NCI-H1092 treated with DMSO at 0.1 percent for 48 hours (cell line): ENCODE measurements at regions not wholly inside any gene's neighbourhood (a gene's known extent, or its start where the extent isn't known, plus 50 kb on each side); places are given as distances from the start of the nearest gene placed in this dataset.

Experiments
- DNase-seq: peaks from one replicate; lab custom pipeline; 2025; lab: John Stamatoyannopoulos, UW

GRCh38 chr2:2765176-2765800, 434.2 kb upstream of the MYT1L start:
- DNase-seq: no peak

- DNase-seq: no peak
These were observed 433.7 kb upstream of the MYT1L start for GRCh38 chr2:2764739-2765138.

- peak; percentile 57 for DNase-seq
These were observed 432.9 kb upstream of the MYT1L start for GRCh38 chr2:2764001-2764355.

GRCh38 chr2:2763351-2764000, 432.4 kb upstream of the MYT1L start:
- DNase-seq: peak; percentile 52

GRCh38 chr2:2762913-2763312, 431.8 kb upstream of the MYT1L start:
- DNase-seq: no peak

GRCh38 chr2:2762166-2762908, 431.3 kb upstream of the MYT1L start:
- no peak for DNase-seq

GRCh38 chr2:2758793-2759367, 427.8 kb upstream of the MYT1L start:
- no peak for DNase-seq

- DNase-seq: no peak
These were observed 426.7 kb upstream of the MYT1L start for GRCh38 chr2:2757764-2758163.

GRCh38 chr2:2756886-2757285, 425.8 kb upstream of the MYT1L start:
- DNase-seq: no peak

GRCh38 chr2:2755990-2756389, 424.9 kb upstream of the MYT1L start:
- DNase-seq: no peak

GRCh38 chr2:2754940-2755339, 423.9 kb upstream of the MYT1L start:
- DNase-seq: no peak

- DNase-seq: no peak
These were observed 420.7 kb upstream of the MYT1L start for GRCh38 chr2:2751715-2752315.

GRCh38 chr2:2750867-2751714, 420.0 kb upstream of the MYT1L start:
- no peak for DNase-seq

- no peak for DNase-seq
These were observed 418.1 kb upstream of the MYT1L start for GRCh38 chr2:2749206-2749598.

- no peak for DNase-seq
These were observed 417.5 kb upstream of the MYT1L start for GRCh38 chr2:2748399-2749205.

- DNase-seq: no peak
These were observed 416.8 kb upstream of the MYT1L start for GRCh38 chr2:2747797-2748301.

GRCh38 chr2:2746731-2747130, 415.7 kb upstream of the MYT1L start:
- DNase-seq: no peak

- DNase-seq: no peak
These were observed 414.1 kb upstream of the MYT1L start for GRCh38 chr2:2744958-2745715.

- no peak for DNase-seq
These were observed 413.0 kb upstream of the MYT1L start for GRCh38 chr2:2744107-2744506.

GRCh38 chr2:2743164-2743571, 412.1 kb upstream of the MYT1L start:
- DNase-seq: peak; percentile 29
